Umbilical cord (tissue), 1 donor: ENCODE measurements at regions not wholly inside any gene's neighbourhood (a gene's known extent, or its start where the extent isn't known, plus 50 kb on each side); places are given as distances from the start of the nearest gene placed in this dataset.
"Not testable (repeated sequence)": the region's sequence is repeated elsewhere in the genome, so short reads cannot be mapped to it uniquely, and the experiment has no call there.

ENCODE experiments used
- DNase-seq: peaks from one replicate; pipeline ENCODE4 v3.0.0-alpha.2; 2015; ENCODE audit warnings: low spot score

GRCh38 chr2:226478109-226478809, 321.4 kb downstream of the IRS1 start:
- peak; percentile 87 for DNase-seq

GRCh38 chr2:226477221-226478108, 322.2 kb downstream of the IRS1 start:
- peak; percentile 10 for DNase-seq

- DNase-seq = peak; percentile 65
These were observed 324.0 kb downstream of the IRS1 start for GRCh38 chr2:226475650-226476049.

DNA sequence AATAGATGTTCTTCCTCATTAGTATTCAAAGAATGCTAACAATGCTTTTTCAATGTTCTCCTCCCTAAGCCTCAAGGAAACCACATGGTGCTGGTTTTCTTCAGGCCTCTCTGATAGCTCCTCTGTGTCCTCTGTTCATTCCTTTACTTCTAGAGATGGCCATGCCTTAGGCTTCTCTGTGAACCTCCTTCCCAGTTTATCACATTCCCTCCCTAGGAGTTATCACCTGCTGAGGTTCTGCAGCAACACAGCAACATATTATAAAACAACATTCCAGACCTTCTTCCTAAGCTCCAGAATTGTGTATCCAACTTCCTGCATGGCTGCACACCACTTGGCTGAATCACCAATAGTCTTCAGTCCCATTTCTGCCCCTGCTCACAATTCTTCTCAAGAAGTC, 325.5 kb downstream of the IRS1 start:
- DNase-seq = no peak

- DNase-seq = no peak
These were observed 327.6 kb downstream of the IRS1 start for GRCh38 chr2:226471987-226472470.

- no peak for DNase-seq
These were observed 332.0 kb downstream of the IRS1 start for GRCh38 chr2:226467633-226468032.

- DNase-seq = no peak
These were observed 332.4 kb downstream of the IRS1 start for GRCh38 chr2:226467221-226467620.

DNA sequence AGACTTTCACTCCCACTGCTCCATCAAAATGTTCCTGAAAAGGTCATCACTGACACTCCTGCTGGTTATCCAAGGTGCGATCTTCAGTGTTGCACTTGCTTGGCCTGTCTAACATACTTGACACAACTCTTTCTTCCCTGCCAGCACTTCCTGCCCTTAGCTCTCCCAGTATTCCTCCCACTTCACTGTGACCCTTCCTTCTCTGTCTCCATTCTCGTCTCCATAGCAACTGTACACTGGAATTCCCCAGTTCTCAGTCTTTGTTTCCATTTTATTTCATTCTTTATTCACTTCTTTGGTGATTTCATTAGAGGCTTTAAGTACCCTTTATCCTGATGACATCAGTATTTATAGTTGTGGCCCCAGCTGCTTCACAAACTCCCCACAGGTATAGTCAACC, 333.0 kb downstream of the IRS1 start:
- no peak for DNase-seq

DNA sequence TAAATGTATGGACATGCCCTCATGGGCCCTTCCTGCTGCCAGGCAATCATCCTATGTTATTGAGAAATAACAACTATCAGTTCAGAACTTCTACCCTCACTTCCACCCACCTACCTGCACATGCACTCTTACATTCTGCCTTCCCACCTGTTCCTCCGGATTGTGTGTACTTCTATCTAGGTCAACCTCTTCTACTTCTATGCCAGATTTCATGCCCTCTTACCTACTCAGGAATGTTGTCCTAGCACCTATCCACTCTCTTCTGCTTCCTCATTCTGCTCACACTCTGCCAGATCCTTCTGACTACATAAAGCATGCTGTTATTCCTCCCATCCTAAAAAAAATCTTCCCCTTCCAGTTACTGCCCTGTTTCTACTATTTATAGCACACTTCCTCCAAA, 333.5 kb downstream of the IRS1 start:
- DNase-seq = no peak

- DNase-seq = no peak
These were observed 335.2 kb downstream of the IRS1 start for GRCh38 chr2:226464380-226464779.

DNA sequence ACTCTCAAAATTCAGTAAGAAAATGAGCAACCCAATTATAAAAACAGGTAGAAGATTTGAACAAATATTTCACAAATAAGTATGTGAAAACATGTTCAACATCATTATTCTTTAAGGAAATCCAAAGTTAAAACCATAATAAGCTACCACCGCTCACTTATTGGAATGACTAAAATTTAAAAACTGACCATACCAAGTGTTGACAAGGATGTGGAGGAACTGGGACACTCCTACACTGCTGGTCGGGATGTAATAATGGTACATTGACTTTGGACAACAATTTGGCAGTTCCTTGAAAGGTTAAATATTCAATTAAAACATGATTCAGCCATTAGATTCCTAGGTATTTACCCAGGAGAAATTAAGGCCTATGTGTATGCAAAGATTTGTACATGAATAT, 336.5 kb downstream of the IRS1 start:
- no peak for DNase-seq

- DNase-seq = no peak
These were observed 337.6 kb downstream of the IRS1 start for GRCh38 chr2:226461981-226462380.

DNA sequence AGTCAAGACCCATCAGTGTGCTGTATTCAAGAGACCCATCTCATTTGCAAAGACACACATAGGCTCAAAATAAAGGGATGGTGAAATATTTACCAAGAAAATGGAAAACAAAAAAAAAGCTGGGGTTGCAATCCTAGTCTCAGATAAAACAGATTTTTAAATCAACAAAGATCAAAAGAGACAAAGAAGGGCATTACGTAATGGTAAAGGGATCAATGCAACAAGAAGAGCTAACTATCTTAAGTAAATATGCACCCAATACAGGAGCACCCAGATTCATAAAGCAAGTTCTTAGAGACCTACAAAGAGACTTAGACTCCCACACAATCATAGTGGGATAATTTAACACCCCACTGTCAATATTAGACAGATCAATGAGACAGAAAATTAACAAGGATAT, 343.5 kb downstream of the IRS1 start:
- DNase-seq = not testable (repeated sequence)

DNA sequence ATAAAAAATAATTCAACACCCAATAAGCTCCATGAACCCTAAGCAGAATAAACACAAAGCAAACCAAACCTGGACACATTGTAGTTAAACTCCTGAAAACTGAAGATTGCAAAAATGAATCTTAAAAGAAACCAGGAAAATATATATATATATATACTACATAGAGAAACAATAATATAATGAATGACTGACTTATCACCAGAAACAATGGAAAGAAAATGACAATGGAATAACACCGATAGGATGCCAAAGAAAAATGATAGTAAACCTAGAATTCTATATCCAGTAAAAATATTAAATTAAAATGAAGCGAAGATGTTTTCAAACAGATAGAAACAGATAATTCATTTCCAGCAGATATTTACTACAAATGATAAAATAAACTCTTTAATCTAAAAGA, 346.9 kb downstream of the IRS1 start:
- DNase-seq = no peak

DNA sequence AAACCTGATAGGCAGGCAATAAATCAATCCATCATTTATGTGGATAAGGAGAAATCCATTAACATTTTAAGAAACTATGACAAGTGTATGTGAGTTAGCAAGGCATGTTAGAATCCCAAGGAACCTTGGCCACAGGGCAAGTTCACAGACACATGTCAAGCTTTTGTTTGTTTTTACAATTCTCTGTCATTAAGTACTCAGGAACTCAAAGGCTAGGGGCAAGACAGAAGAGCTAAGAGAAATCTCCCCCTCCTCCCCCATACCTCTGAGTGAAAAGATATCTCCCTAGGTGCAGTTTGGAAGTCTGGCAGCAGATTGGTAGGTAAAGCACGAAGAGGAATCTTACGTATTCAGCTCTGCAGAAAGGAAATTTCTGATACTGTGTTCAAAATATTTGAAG, 348.1 kb downstream of the IRS1 start:
- DNase-seq = no peak

GRCh38 chr2:226450141-226450540, 349.5 kb downstream of the IRS1 start:
- DNase-seq = no peak

DNA sequence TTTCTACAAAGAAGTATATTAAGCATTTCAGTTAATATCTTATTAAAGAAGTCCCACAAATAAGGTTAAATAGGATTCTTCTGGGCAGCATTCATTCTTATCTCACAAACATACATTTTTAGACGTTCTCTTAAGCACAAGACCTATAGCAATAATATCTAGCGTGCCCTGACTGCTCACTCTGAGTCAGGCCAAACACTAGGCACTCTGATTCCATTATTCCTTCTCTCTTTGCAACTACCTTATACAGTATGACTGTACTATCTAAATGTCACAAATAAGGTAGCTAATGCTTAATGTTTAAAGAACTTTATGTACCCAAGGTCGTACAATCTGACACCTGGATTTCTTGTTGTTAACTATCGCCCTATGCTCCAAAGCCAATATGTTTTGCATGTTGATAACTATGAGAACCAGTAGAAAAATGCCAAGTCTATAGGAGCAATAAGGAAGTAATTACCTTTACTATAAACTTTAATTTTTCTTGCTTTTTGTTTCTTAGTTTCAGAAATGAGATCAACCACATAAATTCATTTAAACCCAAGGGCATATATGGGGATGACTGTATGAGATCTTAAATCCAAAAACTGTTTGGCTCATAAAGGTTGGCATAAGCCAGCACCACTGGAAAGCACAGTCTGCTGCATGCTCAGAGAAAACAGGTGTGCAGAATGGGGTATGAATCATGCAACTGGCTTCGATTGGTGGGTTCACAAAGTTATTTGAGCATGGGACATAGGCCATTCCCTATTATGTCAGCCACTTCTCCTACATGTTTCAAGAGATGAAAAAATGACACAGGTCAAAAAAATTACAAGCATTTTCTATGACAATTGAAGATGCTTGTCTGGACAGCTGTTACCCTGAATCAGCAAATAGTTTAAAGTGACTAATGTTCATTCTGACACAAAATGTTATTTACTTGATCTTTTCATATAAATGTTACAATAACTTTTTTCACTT, 352.0 kb downstream of the IRS1 start:
- DNase-seq = peak; percentile 19

- peak; percentile 70 for DNase-seq
These were observed 353.1 kb downstream of the IRS1 start for GRCh38 chr2:226446406-226447001.

GRCh38 chr2:226445216-226445861, 354.3 kb downstream of the IRS1 start:
- no peak for DNase-seq

- no peak for DNase-seq
These were observed 356.5 kb downstream of the IRS1 start for GRCh38 chr2:226443112-226443511.
